SK-N-SH (cell line): ENCODE measurements at regions not wholly inside any gene's neighbourhood (a gene's known extent, or its start where the extent isn't known, plus 50 kb on each side); places are given as distances from the start of the nearest gene placed in this dataset.

ENCODE experiments used
- CTCF ChIA-PET: fragments of 300-600, 350-600 bp; formaldehyde crosslinking; extraction: SDS; loops from one replicate; lab custom pipeline; 2021; lab: Yijun Ruan, JAX
- POLR2A ChIA-PET: fragments of 350-600 bp; sonication (Branson Sonifier 250); formaldehyde crosslinking; extraction: SDS; loops from one replicate; lab custom pipeline; 2020; ENCODE audit warnings: antibody characterized with exemption, inconsistent platforms; lab: Yijun Ruan, JAX
- DNase-seq: peaks from one replicate; pipeline ENCODE4 v3.0.0; 2012
- H2AFZ ChIP-seq: fragments of 200-600 bp; sonication (generic); 2 replicates; pipeline ENCODE4 v1.8.1; 2016; ENCODE audit warnings: antibody characterized with exemption, mild to moderate bottlenecking, low read depth
- H3F3A ChIP-seq: fragments of 200-600 bp; sonication (generic); replicated peaks from 2 replicates; pipeline ENCODE3; 2016; ENCODE audit warnings: antibody characterized with exemption, mild to moderate bottlenecking; ENCODE audit not compliant: insufficient read depth
- H3K27ac ChIP-seq, 2 experiments: fragments of 200-500 bp in 1 of 2; fragments of 200-600 bp in 1 of 2; sonication (Bioruptor generic) in 1 of 2; sonication (generic), shearing (Covaris generic) in 1 of 2; 2 replicates each; pipeline versions ENCODE4 v1.5.1 to v1.6.1; 2014 to 2016; ENCODE audit warnings: low read depth in 2 of 2, inconsistent platforms in 1 of 2, low read length in 1 of 2, mild to moderate bottlenecking in 1 of 2, mixed read lengths in 1 of 2
- H3K27me3 ChIP-seq: fragments of 200-600 bp; sonication (generic), shearing (Covaris generic); 2 replicates; pipeline ENCODE4 v1.6.1; 2016; ENCODE audit warnings: mixed run types; ENCODE audit not compliant: insufficient read depth
- H3K36me3 ChIP-seq, 2 experiments: fragments of 200-500 bp in 1 of 2; fragments of 200-600 bp in 1 of 2; sonication (Bioruptor generic) in 1 of 2; sonication (generic) in 1 of 2; replicated peaks in 1 of 2; 2 replicates each; pipeline versions ENCODE3 to v1.5.1; 2014 to 2016; ENCODE audit warnings: low read length in 1 of 2, mild to moderate bottlenecking in 1 of 2; ENCODE audit not compliant: insufficient read depth in 2 of 2, control insufficient read depth in 1 of 2
- H3K4me1 ChIP-seq, 2 experiments: fragments of 200-500 bp in 1 of 2; fragments of 200-600 bp in 1 of 2; sonication (Bioruptor generic) in 1 of 2; sonication (generic), shearing (Covaris generic) in 1 of 2; 2 replicates each; pipeline versions ENCODE4 v1.5.1 to v1.6.1; 2014 to 2016; ENCODE audit warnings: low read depth in 1 of 2, low read length in 1 of 2, mixed run types in 1 of 2; ENCODE audit not compliant: insufficient read depth in 2 of 2, control insufficient read depth in 1 of 2
- H3K4me2 ChIP-seq: fragments of 200-600 bp; sonication (generic), shearing (Covaris generic); 2 replicates; pipeline ENCODE4 v1.6.1; 2017; ENCODE audit warnings: mixed run types
- H3K4me3 ChIP-seq, 2 experiments: fragments of 200-500 bp in 1 of 2; fragments of 200-600 bp in 1 of 2; sonication (Bioruptor generic) in 1 of 2; sonication (generic), shearing (Covaris generic) in 1 of 2; 2 replicates each; pipeline versions ENCODE4 v1.5.1 to v1.8.1; 2014 to 2016; ENCODE audit warnings: low read depth in 2 of 2, inconsistent platforms in 1 of 2, low read length in 1 of 2, mild to moderate bottlenecking in 1 of 2, mixed read lengths in 1 of 2, moderate library complexity in 1 of 2
- H3K79me2 ChIP-seq: fragments of 200-600 bp; sonication (generic); 2 replicates; pipeline ENCODE4 v1.8.1; 2017; ENCODE audit warnings: mild to moderate bottlenecking; ENCODE audit not compliant: insufficient read depth
- H3K9ac ChIP-seq: fragments of 200-600 bp; sonication (generic); 2 replicates; pipeline ENCODE4 v1.6.1; 2017; ENCODE audit warnings: mixed run types
- H3K9me2 ChIP-seq: fragments of 200-600 bp; sonication (generic); 2 replicates; pipeline ENCODE4 v1.6.1; 2017; ENCODE audit warnings: mixed run types
- H3K9me3 ChIP-seq: fragments of 200-600 bp; sonication (generic); 2 replicates; pipeline ENCODE4 v1.6.1; 2017; ENCODE audit warnings: mixed run types, mild to moderate bottlenecking, moderate library complexity
- H4K20me1 ChIP-seq: fragments of 200-600 bp; sonication (generic); 2 replicates; pipeline ENCODE4 v1.6.1; 2017; ENCODE audit warnings: mild to moderate bottlenecking, mixed run types; ENCODE audit not compliant: insufficient read depth
- CHD2 ChIP-seq: fragments of 150-350 bp; IDR thresholded peaks from 2 replicates; pipeline ENCODE4 v1.6.1; 2018; ENCODE audit warnings: low read length; ENCODE audit not compliant: partially characterized antibody
- EZH2phosphoT487 ChIP-seq: fragments of 200-600 bp; sonication (generic); IDR thresholded peaks from 2 replicates; pipeline ENCODE4 v1.6.1; 2017; ENCODE audit warnings: low read depth, mixed run types, mild to moderate bottlenecking, antibody characterized with exemption, moderate library complexity, borderline replicate concordance
- GABPA ChIP-seq: IDR thresholded peaks from 2 replicates; pipeline ENCODE4 v1.4.0; 2012; ENCODE audit warnings: low read depth, mild to moderate bottlenecking
- GATA2 ChIP-seq: sonication (generic); formaldehyde crosslinking; IDR thresholded peaks from 2 replicates; pipeline ENCODE4 v1.5.0; 2020; ENCODE audit warnings: mild to moderate bottlenecking, missing genetic modification reagents
- IRF3 ChIP-seq: fragments of 150-350 bp; IDR thresholded peaks from 2 replicates; pipeline ENCODE4 v1.6.1; 2016; ENCODE audit warnings: mild to moderate bottlenecking, low read depth, low read length
- MAX ChIP-seq: IDR thresholded peaks from 2 replicates; pipeline ENCODE4 v1.4.0; 2012; ENCODE audit warnings: low read depth
- MXI1 ChIP-seq: IDR thresholded peaks from 2 replicates; pipeline ENCODE4 v1.6.1; 2012; ENCODE audit warnings: mild to moderate bottlenecking, low read depth, low read length, improper control_type of control experiment
- PBX3 ChIP-seq: IDR thresholded peaks from 2 replicates; pipeline ENCODE4; 2012
- POLR2AphosphoS5 ChIP-seq: IDR thresholded peaks from 2 replicates; pipeline ENCODE4 v1.6.1; 2012; ENCODE audit warnings: low read depth, low read length
- TEAD4 ChIP-seq: IDR thresholded peaks from 2 replicates; pipeline ENCODE4 v1.4.0; 2012; ENCODE audit warnings: mild to moderate bottlenecking, borderline replicate concordance; ENCODE audit not compliant: insufficient read depth
- ZBTB33 ChIP-seq: IDR thresholded peaks from 2 replicates; pipeline ENCODE4 v1.4.0; 2012; ENCODE audit warnings: low read depth, borderline replicate concordance
- WGBS: methylation state at CpG from one replicate; pipeline ENCODE4 v1.1.6; 2017; ENCODE audit warnings: low lambda C conversion rate; 5-methylcytosine and 5-hydroxymethylcytosine counted together

- TF ChIP-seq ZBTB33 (no peak), GABPA (no peak)
Observed at GRCh38 chr6:141830530-141830929, 302.2 kb upstream of the GJE1 start (continued).

- no peaks in the 10 kb centered on the region for H3K27me3 ChIP-seq
- H3K9ac ChIP-seq = no peak overlapping the region
- ChIA-PET CTCF (no interaction called here), POLR2A (no interaction called here)
- no peaks in the 10 kb centered on the region for H3F3A ChIP-seq
- no peaks in the 10 kb centered on the region for H3K4me1 ChIP-seq
- no peaks in the 10 kb centered on the region for H3K9me2 ChIP-seq
- H3K4me2 ChIP-seq = no peak overlapping the region
- no peak overlapping the region for H3K27ac ChIP-seq
- no peaks in the 10 kb centered on the region for H3K9me3 ChIP-seq
- no peaks in the 10 kb centered on the region for H4K20me1 ChIP-seq
- H3K36me3 ChIP-seq = peaks cover 0 to 12% of the 10 kb centered on the region in 2 experiments
- H3K4me3 ChIP-seq = no peak overlapping the region
- 43% methylated on average over 3 of the region's 4 CpGs for WGBS
- H2AFZ ChIP-seq = no peak overlapping the region
- no peaks in the 10 kb centered on the region for H3K79me2 ChIP-seq
- no peak for DNase-seq
- TF ChIP-seq GATA2 (CRISPR knock-in tag) = no peak
- TF ChIP-seq IRF3 = no peak
- no peak for TF ChIP-seq MXI1
- no peak for TF ChIP-seq CHD2
- TF ChIP-seq MAX = no peak
- TF ChIP-seq POLR2AphosphoS5 = no peak
- TF ChIP-seq PBX3 = no peak
- TF ChIP-seq EZH2phosphoT487 = no peak
- TF ChIP-seq TEAD4 = no peak
Observed at GRCh38 chr6:141829566-141830360, 303.0 kb upstream of the GJE1 start.
